IMR-90 (cell line): ENCODE measurements at regions not wholly inside any gene's neighbourhood (a gene's known extent, or its start where the extent isn't known, plus 50 kb on each side); places are given as distances from the start of the nearest gene placed in this dataset.

Experiments used
- ATAC-seq: fragments of 200-7000 bp; cut with Tn5 transposase; 2 replicates; pipeline ENCODE4 v1.9.1; 2020; ENCODE audit warnings: low read depth, mild to moderate bottlenecking, moderate library complexity
- BruUV-seq: library from RNA; stranded (reverse); fragments of 400-500 nt; replicated peaks from 2 replicates; lab custom pipeline; 2021; lab: Mats Ljungman, UMichigan
- CTCF ChIA-PET: fragments of 300-600 bp; formaldehyde crosslinking; extraction: SDS; loops from one replicate; lab custom pipeline; 2021; ENCODE audit warnings: antibody characterized with exemption; lab: Yijun Ruan, JAX
- POLR2A ChIA-PET: fragments of 300-600 bp; sonication (Branson Sonifier 250); formaldehyde crosslinking; loops from one replicate; lab custom pipeline; 2022; ENCODE audit warnings: antibody characterized with exemption; ENCODE audit not compliant: unreplicated experiment; lab: Charles Lee
- DNase-seq: peaks from one replicate; pipeline ENCODE4 v3.0.0; 2013
- H2AFZ ChIP-seq: replicated peaks from 2 replicates; pipeline ENCODE3; 2013; ENCODE audit warnings: low read length, mild to moderate bottlenecking; ENCODE audit not compliant: poor library complexity
- H2AK5ac ChIP-seq: 2 replicates; pipeline ENCODE4 v1.6.1; 2013; ENCODE audit warnings: low read depth, low read length, inconsistent platforms
- H2AK9ac ChIP-seq: replicated peaks from 2 replicates; pipeline ENCODE3; 2013; ENCODE audit warnings: mild to moderate bottlenecking, low read depth, low read length, moderate library complexity; ENCODE audit not compliant: poor library complexity
- H2BK120ac ChIP-seq: 2 replicates; pipeline ENCODE4 v1.6.1; 2013; ENCODE audit warnings: low read depth, low read length, inconsistent platforms
- H2BK15ac ChIP-seq: 3 replicates; pipeline ENCODE4 v1.6.1; 2013; ENCODE audit warnings: low read depth, low read length, inconsistent platforms
- H2BK20ac ChIP-seq: 2 replicates; pipeline ENCODE4 v1.6.1; 2013; ENCODE audit warnings: low read depth, mild to moderate bottlenecking, inconsistent platforms, low read length, moderate library complexity
- H2BK5ac ChIP-seq: 2 replicates; pipeline ENCODE4 v1.6.1; 2013; ENCODE audit warnings: mild to moderate bottlenecking, low read depth, low read length, inconsistent platforms; ENCODE audit not compliant: poor library complexity, severe bottlenecking
- H3K14ac ChIP-seq: replicated peaks from 2 replicates; pipeline ENCODE4 v1.6.1; 2013; ENCODE audit warnings: low read depth, low read length, inconsistent platforms
- H3K18ac ChIP-seq: 2 replicates; pipeline ENCODE4 v1.6.1; 2013; ENCODE audit warnings: low read depth, low read length, control low read depth
- H3K23ac ChIP-seq: 2 replicates; pipeline ENCODE4 v1.6.1; 2013; ENCODE audit warnings: low read depth, low read length, inconsistent platforms
- H3K27ac ChIP-seq: 2 replicates; pipeline ENCODE4 v1.5.1; 2013; ENCODE audit warnings: mild to moderate bottlenecking, control low read depth, low read length; ENCODE audit not compliant: insufficient read depth
- H3K27me3 ChIP-seq: 2 replicates; pipeline ENCODE4 v1.6.1; 2013; ENCODE audit warnings: low read length; ENCODE audit not compliant: control insufficient read depth, insufficient read depth
- H3K36me3 ChIP-seq: 2 replicates; pipeline ENCODE4 v1.6.1; 2013; ENCODE audit warnings: low read length, mixed read lengths; ENCODE audit not compliant: control insufficient read depth, insufficient read depth
- H3K4ac ChIP-seq: 2 replicates; pipeline ENCODE4 v1.6.1; 2013; ENCODE audit warnings: low read depth, low read length, inconsistent platforms
- H3K4me1 ChIP-seq: 2 replicates; pipeline ENCODE4 v1.6.1; 2013; ENCODE audit warnings: low read length, mixed read lengths; ENCODE audit not compliant: control insufficient read depth, insufficient read depth
- H3K4me2 ChIP-seq: 2 replicates; pipeline ENCODE4 v1.6.1; 2013; ENCODE audit warnings: low read depth, mild to moderate bottlenecking, control low read depth, low read length, moderate library complexity
- H3K4me3 ChIP-seq: 2 replicates; pipeline ENCODE4 v1.5.1; 2013; ENCODE audit warnings: low read depth, mild to moderate bottlenecking, control low read depth, low read length, moderate library complexity; ENCODE audit not compliant: insufficient read depth
- H3K56ac ChIP-seq: 2 replicates; pipeline ENCODE4 v1.6.1; 2013; ENCODE audit warnings: low read length, inconsistent platforms; ENCODE audit not compliant: insufficient read depth; ENCODE audit errors: extremely low read depth
- H3K79me1 ChIP-seq, 2 experiments: 2 replicates each; pipeline ENCODE4 v1.6.1; 2013; ENCODE audit warnings: low read length in 2 of 2, inconsistent platforms in 1 of 2, low read depth in 1 of 2
- H3K9ac ChIP-seq: 2 replicates; pipeline ENCODE4 v1.6.1; 2013; ENCODE audit warnings: low read depth, low read length, control low read depth
- H3K9me1 ChIP-seq: 2 replicates; pipeline ENCODE4 v1.6.1; 2013; ENCODE audit warnings: low read length, inconsistent platforms; ENCODE audit not compliant: insufficient read depth
- H3K9me3 ChIP-seq: 2 replicates; pipeline ENCODE4 v1.6.1; 2013; ENCODE audit warnings: low read length; ENCODE audit not compliant: control insufficient read depth, insufficient read depth
- H4K20me1 ChIP-seq: 2 replicates; pipeline ENCODE4 v1.6.1; 2013; ENCODE audit warnings: low read length, inconsistent platforms; ENCODE audit not compliant: insufficient read depth
- H4K5ac ChIP-seq: 2 replicates; pipeline ENCODE4 v1.6.1; 2013; ENCODE audit warnings: mild to moderate bottlenecking, low read depth, low read length, control low read depth
- H4K8ac ChIP-seq, 2 experiments: 2 replicates each; pipeline ENCODE4 v1.6.1; 2013; ENCODE audit warnings: low read depth in 2 of 2, low read length in 2 of 2, control low read depth in 1 of 2, inconsistent platforms in 1 of 2
- H4K91ac ChIP-seq: 2 replicates; pipeline ENCODE4 v1.6.1; 2013; ENCODE audit warnings: low read depth, low read length, inconsistent platforms; ENCODE audit not compliant: insufficient read depth
- BHLHE40 ChIP-seq: fragments of 150-350 bp; IDR thresholded peaks from 2 replicates; pipeline ENCODE4 v1.6.1; 2016; ENCODE audit warnings: mild to moderate bottlenecking, low read depth, low read length
- CEBPB ChIP-seq: IDR thresholded peaks from 2 replicates; pipeline ENCODE4 v1.6.1; 2012; ENCODE audit warnings: low read depth, low read length, improper control_type of control experiment
- ELK1 ChIP-seq: fragments of 150-350 bp; IDR thresholded peaks from 2 replicates; pipeline ENCODE4 v1.6.1; 2016; ENCODE audit warnings: low read depth, mild to moderate bottlenecking, low read length, moderate library complexity, borderline replicate concordance
- MAFK ChIP-seq: IDR thresholded peaks from 2 replicates; pipeline ENCODE4 v1.6.1; 2012; ENCODE audit warnings: low read depth, low read length, improper control_type of control experiment
- WGBS, 2 experiments: methylation state at CpG; one replicate each; pipeline versions ENCODE4 v1.1.5 to v1.1.7; 2013; ENCODE audit warnings: missing lambda C conversion rate in 2 of 2; ENCODE audit not compliant: insufficient read length in 1 of 2; ENCODE audit errors: extremely low coverage in 2 of 2; 5-methylcytosine and 5-hydroxymethylcytosine counted together
- dilution Hi-C: fragments of 300-500 bp; cut with HindIII; formaldehyde crosslinking; loops from one replicate; pipeline ENCODE4 v1.14.3; 2018; ENCODE audit warnings: low sequenced_read_pairs; ENCODE audit not compliant: unreplicated experiment
- in situ Hi-C: fragments of 300-500 bp; cut with MboI; formaldehyde crosslinking; loops from 3 replicates; pipeline ENCODE4 v1.14.3; 2019; ENCODE audit warnings: low sequenced_read_pairs, inconsistent platforms, mixed read lengths
- intact Hi-C: fragments of 100-400 bp; cut with micrococcal nuclease; formaldehyde crosslinking; loops from 2 replicates; pipeline ENCODE4 v1.10.0; 2022

DNA sequence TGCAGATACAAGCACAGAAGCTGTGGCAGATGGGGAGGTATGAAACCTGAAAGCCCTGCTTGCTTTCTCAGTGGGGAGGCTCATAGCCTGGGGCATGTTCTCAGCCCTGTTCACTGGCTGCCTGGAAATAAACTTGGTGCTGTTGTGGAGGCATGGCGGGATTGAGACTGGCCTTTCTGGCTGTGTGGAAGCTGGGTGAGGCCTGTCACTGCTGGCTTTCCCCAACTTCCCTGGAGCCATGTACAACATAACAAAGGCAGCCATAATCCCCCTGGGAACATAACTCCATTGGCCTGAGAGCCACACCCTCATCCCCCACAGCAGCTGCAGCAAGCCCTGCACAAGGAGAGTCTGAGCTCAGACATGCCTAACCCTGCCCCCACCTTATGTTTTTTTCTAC, 237.7 kb upstream of the TLL1 start:
- DNase-seq, result no peak

More for the DNA sequence above, 237.7 kb upstream of the TLL1 start:
- H2AK9ac ChIP-seq, result no peak overlapping the region
- no peak overlapping the region for H2BK5ac ChIP-seq
- no peaks in the 10 kb centered on the region for H4K20me1 ChIP-seq
- CTCF ChIA-PET, result no interaction called here
- BruUV-seq, result no TSS peak
- peaks cover 15% of the 10 kb centered on the region for H3K9me3 ChIP-seq
- H3K9me1 ChIP-seq, result no peaks in the 10 kb centered on the region
- H3K14ac ChIP-seq, result no peak overlapping the region
- H3K56ac ChIP-seq, result no peak overlapping the region
- no peak overlapping the region for H3K4me3 ChIP-seq
- intact Hi-C loops, result no loop called here
- H3K4ac ChIP-seq, result no peak overlapping the region
- POLR2A ChIA-PET, result no interaction called here
- H3K18ac ChIP-seq, result no peak overlapping the region
- no peak overlapping the region for H3K4me2 ChIP-seq
- no peak overlapping the region for H3K23ac ChIP-seq
- H3K4me1 ChIP-seq, result no peaks in the 10 kb centered on the region
- no peaks in the 10 kb centered on the region for H3K36me3 ChIP-seq
- ATAC-seq, result no peak
- in situ Hi-C loops, result no loop called here
- no peak overlapping the region for H2AFZ ChIP-seq
- no peak overlapping the region for H4K91ac ChIP-seq
- H3K27ac ChIP-seq, result no peak overlapping the region
- no peak overlapping the region for H4K5ac ChIP-seq
- no peak overlapping the region for H3K9ac ChIP-seq
- WGBS, 2 experiments, result no CpG with 5 or more reads among the region's 1 CpG
- H2BK20ac ChIP-seq, result no peak overlapping the region
- H3K27me3 ChIP-seq, result no peaks in the 10 kb centered on the region
- H2BK120ac ChIP-seq, result no peak overlapping the region
- no peak overlapping the region for H2BK15ac ChIP-seq
- no peak overlapping the region for H2AK5ac ChIP-seq
- TF ChIP-seq CEBPB, result no peak
- TF ChIP-seq BHLHE40, result no peak
- no peak for TF ChIP-seq ELK1
- TF ChIP-seq MAFK, result no peak
- no peaks in the 10 kb centered on the region for H3K79me1 ChIP-seq
- dilution Hi-C loops, result no loop called here
- no peak overlapping the region for H4K8ac ChIP-seq
